Suprapubic skin (tissue), 4 donors: ENCODE measurements at regions not wholly inside any gene's neighbourhood (a gene's known extent, or its start where the extent isn't known, plus 50 kb on each side); places are given as distances from the start of the nearest gene placed in this dataset.
A peak's percentile ranks its signal among the peaks of the same experiment; 100 is the strongest.

Source experiments
- DNase-seq, 2 donors: peaks; one replicate each; pipeline ENCODE4 v3.0.0-alpha.2; 2019; ENCODE audit warnings: low spot score in 2 of 2
- H3K27ac ChIP-seq: fragments of 200-600 bp; sonication (generic); one replicate; pipeline ENCODE4 v1.5.1; 2019
- H3K27me3 ChIP-seq: fragments of 200-600 bp; sonication (generic); one replicate; pipeline ENCODE4 v1.5.1; 2019
- H3K36me3 ChIP-seq: fragments of 200-600 bp; sonication (generic); one replicate; pipeline ENCODE4 v1.5.1; 2019
- H3K4me1 ChIP-seq: fragments of 200-600 bp; sonication (generic); one replicate; pipeline ENCODE4 v1.5.1; 2019
- H3K4me3 ChIP-seq: fragments of 200-600 bp; sonication (generic); one replicate; pipeline ENCODE4 v1.5.1; 2019; ENCODE audit warnings: mild to moderate bottlenecking
- H3K9me3 ChIP-seq: fragments of 200-600 bp; sonication (generic); one replicate; pipeline ENCODE4 v1.5.1; 2019
- CTCF ChIP-seq, 2 donors: fragments of 200-600 bp in 1 of 2; fragments of 450-650 bp in 1 of 2; sonication (generic) in 1 of 2; IDR thresholded peaks; one replicate each; pipeline ENCODE4 v1.5.1; 2016 to 2019; ENCODE audit warnings: antibody characterized with exemption in 2 of 2, mild to moderate bottlenecking in 1 of 2, moderate library complexity in 1 of 2
- EP300 ChIP-seq: sonication (generic); formaldehyde crosslinking; IDR thresholded peaks from one replicate; pipeline ENCODE4 v1.6.1; 2017; ENCODE audit warnings: antibody characterized with exemption
- POLR2A ChIP-seq, 2 donors: fragments of 450-650 bp; IDR thresholded peaks; one replicate each; pipeline ENCODE4 v1.6.1; 2017; ENCODE audit warnings: antibody characterized with exemption in 2 of 2, mild to moderate bottlenecking in 2 of 2, moderate library complexity in 2 of 2
- POLR2AphosphoS5 ChIP-seq, 3 donors: sonication (generic); formaldehyde crosslinking; IDR thresholded peaks; one replicate each; pipeline ENCODE4 v1.6.1; 2017; ENCODE audit warnings: antibody characterized with exemption in 3 of 3
- WGBS: methylation state at CpG from one replicate; pipeline ENCODE4 v1.1.5; 2018; 5-methylcytosine and 5-hydroxymethylcytosine counted together

- Histone ChIP-seq H3K4me1 (peaks cover 10% of the 10 kb centered on the region), H3K27me3 (no peaks in the 10 kb centered on the region), H3K36me3 (no peaks in the 10 kb centered on the region), H3K4me3 (no peak overlapping the region), H3K27ac (no peak overlapping the region), H3K9me3 (no peaks in the 10 kb centered on the region)
- TF ChIP-seq POLR2A (IDR thresholded peaks at IDR 0.05) (no peak), EP300 (no peak), CTCF (IDR thresholded peaks at IDR 0.05) (no peak), POLR2AphosphoS5 (IDR thresholded peaks at IDR 0.05) (no peak)
- DNase-seq, result no peak
- 69% methylated on average over 1 of the region's 1 CpG for WGBS
These were observed 220.8 kb downstream of the PLK2 start for GRCh38 chr5:58239045-58239444.

DNA sequence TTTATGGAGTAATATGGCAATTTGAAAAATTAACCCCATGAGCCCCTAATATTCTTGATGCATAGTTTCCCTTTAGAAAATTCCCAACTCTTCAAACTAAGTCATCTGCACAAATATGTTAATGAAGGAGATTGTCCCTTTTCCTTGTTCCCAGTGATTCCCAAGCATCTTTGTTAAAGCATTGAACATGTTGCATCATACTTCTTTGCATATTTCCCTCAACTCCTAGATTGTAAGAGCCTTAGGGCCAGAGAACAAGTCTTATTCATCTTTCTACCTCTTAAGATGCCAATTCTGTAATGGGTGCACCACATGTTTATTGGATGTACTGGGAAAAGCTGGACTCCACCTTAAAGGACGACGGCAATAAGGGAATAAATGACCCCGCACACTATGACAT, 223.4 kb downstream of the PLK2 start:
- no peaks in the 10 kb centered on the region for H3K9me3 ChIP-seq
- TF ChIP-seq POLR2AphosphoS5 (IDR thresholded peaks at IDR 0.05), result no peak
- no peak for TF ChIP-seq POLR2A (IDR thresholded peaks at IDR 0.05)
- no peak for TF ChIP-seq EP300
- WGBS, result 94% methylated on average over 3 of the region's 3 CpGs
- H3K4me1 ChIP-seq, result peaks cover 10% of the 10 kb centered on the region
- no peaks in the 10 kb centered on the region for H3K36me3 ChIP-seq
- H3K4me3 ChIP-seq, result no peak overlapping the region
- H3K27ac ChIP-seq, result no peak overlapping the region
- DNase-seq, result no peak
- no peaks in the 10 kb centered on the region for H3K27me3 ChIP-seq

DNA sequence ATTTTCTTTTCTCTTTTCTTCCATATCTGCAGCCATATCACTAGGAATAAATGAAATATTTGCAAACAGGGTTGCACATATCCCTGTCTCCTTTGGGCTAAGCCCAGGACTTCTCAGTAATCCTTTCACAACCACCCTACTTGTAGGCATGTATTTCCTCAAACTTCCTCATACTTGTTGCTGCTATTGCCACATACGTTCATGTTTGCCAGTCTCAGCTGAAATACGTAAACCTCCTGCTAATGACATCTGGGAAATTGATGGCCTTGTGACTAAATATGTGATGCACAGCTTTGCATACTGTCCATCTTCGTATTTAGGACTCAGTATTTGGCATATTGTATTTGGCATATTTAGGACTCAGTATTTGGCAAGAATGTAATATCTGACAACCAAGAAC, 224.6 kb downstream of the PLK2 start:
- no peaks in the 10 kb centered on the region for H3K36me3 ChIP-seq
- H3K4me1 ChIP-seq, result peaks cover 10% of the 10 kb centered on the region
- no peak overlapping the region for H3K27ac ChIP-seq
- DNase-seq, result no peak
- 9% methylated on average over 3 of the region's 3 CpGs for WGBS
- H3K9me3 ChIP-seq, result no peaks in the 10 kb centered on the region
- TF ChIP-seq POLR2AphosphoS5 (IDR thresholded peaks at IDR 0.05) (peak in 1 of 3 donors; percentile 82), CTCF (IDR thresholded peaks at IDR 0.05) (no peak)
- H3K27me3 ChIP-seq, result no peaks in the 10 kb centered on the region
- no peak overlapping the region for H3K4me3 ChIP-seq

- Histone ChIP-seq H3K4me1 (peaks cover 10% of the 10 kb centered on the region), H3K36me3 (no peaks in the 10 kb centered on the region), H3K27ac (no peak overlapping the region), H3K4me3 (no peak overlapping the region), H3K9me3 (no peaks in the 10 kb centered on the region), H3K27me3 (no peaks in the 10 kb centered on the region)
- WGBS, result 84% methylated on average over 5 of the region's 5 CpGs
- DNase-seq, result no peak
- TF ChIP-seq EP300 (no peak), POLR2A (IDR thresholded peaks at IDR 0.05) (no peak), CTCF (IDR thresholded peaks at IDR 0.05) (no peak), POLR2AphosphoS5 (IDR thresholded peaks at IDR 0.05) (no peak)
These were observed 227.8 kb downstream of the PLK2 start for GRCh38 chr5:58232130-58232529.

DNA sequence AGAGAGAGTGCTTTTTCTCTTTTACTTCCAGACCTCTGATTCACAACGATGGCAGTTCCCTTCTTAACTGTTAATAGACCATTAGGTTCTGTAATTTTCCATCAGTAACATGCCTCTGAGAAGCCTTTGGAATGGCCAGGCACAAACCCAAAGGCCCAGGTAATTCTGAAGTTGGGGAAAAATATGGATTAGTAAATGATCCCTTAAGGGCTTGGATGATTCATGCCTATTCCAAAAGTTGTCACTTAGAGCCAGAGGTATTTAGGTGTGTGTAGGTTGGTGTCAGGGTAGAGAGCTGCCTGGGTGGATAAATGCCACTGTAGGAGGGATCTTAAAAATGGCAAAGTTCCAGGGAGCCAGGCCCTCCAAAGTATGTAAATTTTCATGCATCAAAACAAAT, 228.8 kb downstream of the PLK2 start:
- Histone ChIP-seq H3K27ac (no peak overlapping the region), H3K27me3 (no peaks in the 10 kb centered on the region), H3K4me3 (no peak overlapping the region), H3K4me1 (peaks cover 10% of the 10 kb centered on the region), H3K36me3 (no peaks in the 10 kb centered on the region), H3K9me3 (no peaks in the 10 kb centered on the region)
- WGBS, result 11% methylated on average over 1 of the region's 1 CpG
- TF ChIP-seq CTCF (IDR thresholded peaks at IDR 0.05) (no peak), EP300 (no peak), POLR2A (IDR thresholded peaks at IDR 0.05) (no peak), POLR2AphosphoS5 (IDR thresholded peaks at IDR 0.05) (no peak)
- DNase-seq, result no peak

GRCh38 chr5:58228896-58229295, 231.0 kb downstream of the PLK2 start:
- Histone ChIP-seq H3K4me1 (no peaks in the 10 kb centered on the region), H3K9me3 (no peaks in the 10 kb centered on the region), H3K36me3 (no peaks in the 10 kb centered on the region), H3K27ac (no peak overlapping the region), H3K27me3 (no peaks in the 10 kb centered on the region), H3K4me3 (no peak overlapping the region)
- TF ChIP-seq POLR2AphosphoS5 (IDR thresholded peaks at IDR 0.05) (no peak), CTCF (IDR thresholded peaks at IDR 0.05) (no peak), POLR2A (IDR thresholded peaks at IDR 0.05) (no peak), EP300 (no peak)
- no peak for DNase-seq
- WGBS, result 93% methylated on average over 5 of the region's 5 CpGs
